MV-4-11 (cell line): ENCODE measurements at regions not wholly inside any gene's neighbourhood (a gene's known extent, or its start where the extent isn't known, plus 50 kb on each side); places are given as distances from the start of the nearest gene placed in this dataset.

Experiments used
- DNase-seq: peaks from one replicate; lab custom pipeline; 2025; lab: John Stamatoyannopoulos, UW

DNA sequence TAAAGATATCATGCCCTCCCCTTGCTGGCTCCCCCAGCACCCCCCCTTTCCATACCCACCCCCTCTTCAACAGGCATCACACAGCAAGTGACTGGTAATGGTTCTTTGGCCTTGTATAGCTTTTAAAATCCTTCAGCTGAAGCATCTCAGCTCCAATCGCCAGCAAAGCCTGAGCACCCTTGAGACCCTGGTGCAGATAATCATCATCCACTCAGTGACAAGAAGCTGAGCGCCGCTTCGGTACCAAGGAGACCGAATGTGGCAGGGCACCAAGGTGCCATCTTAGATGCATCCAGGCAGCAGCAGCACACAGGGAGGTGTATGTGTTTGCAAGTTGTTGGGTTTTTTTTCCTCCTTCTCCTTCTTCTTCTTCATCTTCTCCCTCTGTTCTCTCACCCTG, 232.7 kb downstream of the BCL11A start:
- no peak for DNase-seq

GRCh38 chr2:60319031-60319547, 234.4 kb downstream of the BCL11A start:
- DNase-seq, result no peak

- no peak for DNase-seq
Observed at GRCh38 chr2:60318544-60318943, 234.9 kb downstream of the BCL11A start.

GRCh38 chr2:60317844-60318243, 235.6 kb downstream of the BCL11A start:
- peak; percentile 73 for DNase-seq

- DNase-seq, result no peak
Observed at GRCh38 chr2:60317034-60317386, 236.4 kb downstream of the BCL11A start.

DNA sequence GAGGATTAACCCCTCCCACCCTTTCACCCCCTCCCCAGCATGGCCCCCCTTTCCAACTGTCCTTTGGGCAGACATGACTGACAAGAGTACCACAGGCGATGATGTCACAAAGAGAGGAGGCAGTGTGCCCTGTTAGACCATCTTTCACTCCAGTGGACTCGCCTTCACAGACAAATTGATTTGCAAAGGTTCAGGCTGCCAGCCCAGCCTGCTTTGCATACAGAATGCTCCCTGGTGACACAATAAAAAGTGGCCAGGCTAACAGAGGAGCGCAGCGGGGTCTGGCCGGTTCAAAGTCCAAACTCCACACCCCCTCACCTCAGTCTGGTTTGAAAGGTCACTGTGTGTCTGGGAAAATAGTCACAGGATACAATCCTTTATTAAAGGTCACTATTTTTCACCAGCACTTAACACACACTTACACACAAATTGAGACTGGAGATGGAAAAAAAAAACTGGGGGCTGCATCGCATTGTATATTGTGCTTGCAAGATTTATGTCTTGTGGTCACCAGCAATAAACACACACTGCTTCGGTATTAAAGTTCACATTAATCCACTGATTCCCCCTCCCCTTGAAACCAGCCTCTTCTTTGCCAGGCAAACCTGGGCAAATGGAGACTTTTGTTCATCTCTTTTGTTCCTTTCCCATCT, 236.9 kb downstream of the BCL11A start:
- DNase-seq, result no peak

DNA sequence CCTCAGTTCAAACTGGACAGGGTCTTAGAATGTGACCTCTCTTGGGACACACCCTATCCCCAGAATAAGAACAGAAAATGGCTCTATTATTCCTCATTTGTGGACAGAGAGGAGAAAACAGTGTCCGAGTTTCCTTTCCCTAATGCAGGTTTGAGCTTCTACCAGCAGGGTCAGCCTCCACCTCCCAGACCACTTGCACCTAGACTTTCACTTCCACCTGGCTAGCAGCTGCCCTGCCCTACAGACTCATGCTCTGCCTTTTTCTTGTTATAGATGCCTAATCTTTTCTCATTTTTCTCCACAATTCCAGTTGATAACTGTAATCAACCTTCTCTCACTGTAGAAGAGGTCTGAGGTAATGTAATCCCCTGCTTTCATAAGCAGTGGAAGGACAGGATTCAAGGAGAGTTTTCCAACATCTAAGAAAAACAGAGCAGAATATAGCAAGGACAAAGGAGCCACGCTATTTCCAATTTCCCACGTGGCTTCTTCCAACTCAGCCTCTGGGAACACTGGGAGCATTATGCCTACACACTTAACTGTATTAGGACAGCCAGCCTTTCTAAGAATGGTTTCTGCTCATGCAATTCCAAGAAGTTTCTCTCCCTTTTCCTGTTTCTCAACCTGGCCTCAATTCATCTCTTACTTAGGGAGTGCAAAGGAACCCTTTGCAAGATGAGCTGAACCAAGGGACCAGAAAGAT, 239.8 kb downstream of the BCL11A start:
- DNase-seq, result no peak

GRCh38 chr2:60312618-60313017, 240.8 kb downstream of the BCL11A start:
- DNase-seq, result no peak

GRCh38 chr2:60311524-60311923, 241.9 kb downstream of the BCL11A start:
- no peak for DNase-seq

GRCh38 chr2:60309941-60310660, 243.4 kb downstream of the BCL11A start:
- peak; percentile 11 for DNase-seq

DNA sequence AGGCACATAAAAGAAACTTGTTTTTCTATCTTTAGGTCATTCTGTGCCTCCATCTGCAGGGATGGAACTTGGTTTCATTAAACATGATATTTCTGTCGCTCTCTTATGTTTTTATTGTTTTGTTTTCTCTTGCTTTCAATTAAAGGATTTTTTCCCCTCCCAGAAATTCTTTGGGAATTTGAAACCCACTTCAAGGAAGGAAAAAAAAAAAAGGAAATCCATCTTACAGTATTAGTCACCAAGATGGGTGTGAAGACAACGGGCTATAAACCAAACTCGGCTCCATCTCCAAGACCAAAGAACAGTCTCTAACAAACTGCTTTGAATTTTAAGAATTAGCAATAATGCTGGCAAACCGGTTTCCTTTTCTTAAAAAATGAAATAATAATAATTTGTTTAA, 244.1 kb downstream of the BCL11A start:
- no peak for DNase-seq

DNA sequence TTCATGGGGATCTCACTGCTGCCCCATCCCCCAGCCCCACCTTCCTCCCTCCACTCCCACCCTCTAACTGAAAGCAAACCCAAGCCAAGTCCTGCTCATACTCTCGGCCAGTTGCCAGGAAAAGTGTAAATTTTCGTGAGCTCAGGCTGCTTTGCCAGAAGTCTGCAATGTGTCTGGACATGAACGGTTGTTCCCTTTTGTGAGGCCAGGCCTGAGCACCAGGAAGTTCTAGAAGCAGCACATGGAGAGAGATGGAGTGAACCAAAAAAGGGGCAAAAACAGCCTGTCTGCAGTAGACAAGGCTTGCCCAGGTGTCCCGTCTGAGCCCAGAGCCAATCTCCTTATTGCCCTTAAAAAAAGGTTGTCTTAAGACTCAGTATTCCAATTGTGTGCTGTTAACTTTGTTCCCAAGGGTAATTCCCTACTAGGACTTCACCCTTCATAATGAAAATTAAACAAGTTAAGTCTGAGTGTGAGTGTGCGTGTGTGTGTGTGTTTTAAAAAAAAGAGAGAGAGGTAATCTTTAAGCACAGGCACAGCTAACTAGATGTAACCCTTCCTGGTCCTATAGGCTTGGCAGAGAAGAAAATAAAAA, 247.1 kb downstream of the BCL11A start:
- peak; percentile 23 for DNase-seq

DNA sequence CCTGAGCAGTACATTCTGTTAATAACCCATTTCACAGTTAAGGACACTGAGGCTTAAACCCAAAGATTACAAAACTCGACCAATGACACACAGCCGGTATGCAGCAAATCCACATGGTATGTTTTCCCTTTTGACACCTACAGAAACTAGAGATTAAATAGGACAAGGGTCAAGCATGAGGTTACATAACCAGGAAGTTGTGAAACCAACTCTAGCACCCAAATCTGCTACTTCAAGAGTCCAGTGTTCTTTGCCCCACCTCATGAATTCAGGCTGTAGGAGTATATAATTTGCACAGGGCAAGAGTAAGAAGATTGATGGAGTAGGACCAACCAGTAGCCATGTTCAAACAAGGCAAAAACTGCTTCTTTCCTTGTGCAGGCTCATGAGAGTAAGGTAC, 249.8 kb downstream of the BCL11A start:
- peak; percentile 82 for DNase-seq

GRCh38 chr2:60302377-60303126, 250.9 kb downstream of the BCL11A start:
- DNase-seq, result no peak

- no peak for DNase-seq
Observed at GRCh38 chr2:60301726-60302125, 251.7 kb downstream of the BCL11A start.

DNA sequence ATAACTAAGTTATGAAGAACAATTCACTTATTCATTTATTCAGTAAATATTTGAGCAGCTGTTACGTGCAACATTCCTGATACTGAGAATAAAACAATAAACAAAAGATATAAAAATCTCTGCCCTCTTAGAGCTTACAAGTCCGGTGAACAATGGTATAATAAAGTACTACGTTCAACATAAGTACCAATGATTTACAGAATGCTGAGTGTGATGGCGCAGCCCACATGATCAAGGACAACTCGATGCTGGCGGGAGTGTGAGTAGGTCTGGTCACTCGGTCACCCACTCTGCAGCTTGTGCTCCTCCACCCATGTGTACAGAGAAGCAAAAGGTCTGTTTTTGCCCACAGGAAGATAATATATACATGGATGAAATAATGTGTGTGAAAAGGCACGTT, 254.3 kb downstream of the BCL11A start:
- no peak for DNase-seq

GRCh38 chr2:60298006-60298696, 255.3 kb downstream of the BCL11A start:
- DNase-seq, result no peak

GRCh38 chr2:60297296-60298005, 256.0 kb downstream of the BCL11A start:
- no peak for DNase-seq

DNA sequence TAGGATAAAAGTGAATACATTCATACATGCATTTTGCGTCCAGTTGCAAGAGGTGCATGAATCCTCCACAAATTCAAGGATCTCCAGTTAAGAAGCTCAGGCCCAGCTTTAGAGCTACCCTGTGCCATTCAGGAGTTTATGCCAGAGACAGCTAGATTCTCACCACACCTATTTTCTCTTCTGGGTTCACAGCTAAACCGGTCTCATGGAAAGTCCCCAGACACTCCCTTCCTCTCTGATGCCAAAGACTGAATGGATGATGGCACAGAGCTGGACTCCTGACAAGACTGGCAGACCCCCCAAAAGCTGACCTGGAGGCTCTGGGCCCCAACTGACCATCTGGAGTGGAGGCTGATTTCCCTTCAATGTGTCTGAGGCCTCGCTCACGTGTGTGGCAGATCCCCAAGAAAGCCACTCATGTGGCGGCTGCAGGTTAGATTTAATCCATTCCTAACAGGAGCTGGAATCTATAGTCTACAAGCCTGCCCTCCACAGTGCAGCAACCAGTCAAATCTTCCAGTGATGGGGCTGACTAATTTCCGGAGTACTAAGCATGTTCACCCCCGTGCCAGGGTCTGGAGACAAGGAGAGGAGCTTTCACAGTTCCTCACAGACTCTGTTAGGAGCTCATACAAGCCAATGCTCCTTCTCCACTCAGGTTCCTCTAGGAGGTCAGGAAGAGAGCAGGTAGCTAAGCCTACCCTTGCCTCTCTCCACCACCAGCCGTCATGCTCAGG, 257.1 kb downstream of the BCL11A start:
- no peak for DNase-seq

- DNase-seq, result no peak
Observed at GRCh38 chr2:60295636-60295962, 257.9 kb downstream of the BCL11A start.
